ENCODE measurements at regions not wholly inside any gene's neighbourhood (a gene's known extent, or its start where the extent isn't known, plus 50 kb on each side); places are given as distances from the start of the nearest gene placed in this dataset.

DNA sequence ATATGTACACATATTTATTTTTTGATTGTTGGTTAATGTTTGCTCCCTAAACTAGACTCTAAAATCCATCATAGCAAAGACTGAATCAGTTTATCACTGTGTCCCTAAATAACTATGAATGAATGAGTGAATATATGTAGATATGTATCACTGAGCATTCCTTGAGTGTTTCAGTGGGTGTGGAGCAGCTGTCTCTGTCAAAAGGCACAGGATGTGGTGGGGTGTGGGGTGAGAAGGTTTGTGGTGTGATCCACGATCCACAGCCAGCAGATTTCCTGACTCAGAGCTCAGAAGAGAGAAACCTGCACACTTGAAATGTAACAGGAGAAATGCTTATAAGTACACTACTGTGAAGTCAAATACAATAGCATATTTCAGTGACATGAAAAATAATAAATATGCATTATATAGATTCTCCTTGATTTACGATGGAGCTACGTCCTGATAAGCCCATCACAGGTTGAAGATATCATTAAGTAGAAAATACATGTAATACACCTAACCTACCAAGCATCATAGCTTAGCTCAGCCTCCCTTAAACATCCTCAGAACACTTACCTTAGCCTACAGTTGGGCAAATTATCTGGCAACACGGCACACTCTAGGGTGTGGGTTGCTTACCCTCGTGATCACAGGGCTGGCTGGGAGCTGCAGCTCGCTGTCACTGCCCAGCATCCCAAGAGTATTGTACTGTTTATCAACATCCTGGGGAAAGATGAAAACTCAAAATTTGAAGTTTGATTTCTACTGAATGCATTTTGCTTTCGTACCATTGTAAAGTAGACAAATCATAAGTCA is 287.0 kb downstream of the GAS1 start:
- DNase-seq (ENCODE audit: insufficient read length) (no peak), FAIRE-seq (no peak)
- no peak for TF ChIP-seq TAF1 (IDR thresholded peaks at IDR 0.05; ENCODE audit: borderline replicate concordance, low read depth, low read length)
- no peak for TF ChIP-seq POLR2AphosphoS5 (IDR thresholded peaks at IDR 0.05; ENCODE audit: low read depth, low read length)
- TF ChIP-seq POLR2A (IDR thresholded peaks at IDR 0.05; ENCODE audit: low read depth, low read length): no peak

DNA sequence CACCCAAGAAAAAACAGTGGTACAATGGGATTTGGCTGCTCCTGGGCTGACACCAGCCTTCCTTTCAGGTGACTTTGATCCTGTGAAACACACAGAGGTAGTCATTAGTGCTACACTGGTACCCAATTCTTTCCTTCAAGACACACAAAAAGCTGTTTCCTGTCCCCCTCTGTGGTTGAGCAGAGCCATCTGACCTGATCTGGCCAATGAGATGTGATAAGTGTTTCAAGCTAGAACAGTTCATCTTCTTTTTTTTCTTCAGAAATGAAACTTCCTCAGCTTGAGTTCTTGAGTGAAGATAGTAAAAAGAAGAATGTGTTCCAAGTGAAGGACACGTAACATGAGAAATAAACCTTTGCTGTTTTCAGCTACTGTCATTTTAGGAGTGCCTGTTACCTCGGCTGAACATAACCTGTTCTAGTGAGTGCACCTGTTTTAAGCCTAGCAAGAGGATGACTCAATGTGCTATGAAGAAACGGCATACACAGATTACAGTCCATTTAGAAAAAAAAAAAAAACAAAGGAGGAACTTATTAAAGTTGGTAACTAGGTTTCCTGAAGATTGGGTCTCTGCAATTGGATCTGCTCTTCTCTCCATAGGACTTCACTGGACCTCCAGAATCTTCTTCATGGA is 287.8 kb downstream of the GAS1 start:
- DNase-seq (ENCODE audit: insufficient read length) (no peak), FAIRE-seq (no peak)

DNA sequence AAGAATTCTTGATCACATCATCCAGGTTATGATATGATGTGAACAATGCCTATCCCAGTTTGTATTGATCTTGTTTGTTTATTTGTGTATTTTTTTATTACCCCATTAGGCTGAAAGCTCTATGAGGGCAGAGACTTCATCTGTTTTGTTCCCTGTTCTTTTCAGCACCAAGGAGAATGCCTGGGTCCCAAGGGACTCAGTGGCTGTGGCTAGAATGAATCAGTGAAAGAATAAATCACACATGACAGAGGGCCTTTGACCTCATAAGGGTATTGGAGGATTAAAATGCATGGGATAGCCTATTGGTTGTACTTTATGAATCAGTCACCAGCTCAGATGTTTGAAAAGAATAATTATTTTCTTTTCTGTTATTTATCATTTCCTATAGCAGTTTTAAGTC is 292.2 kb downstream of the GAS1 start:
- FAIRE-seq: no peak
- no peak for DNase-seq (ENCODE audit: insufficient read length)
- TF ChIP-seq TAF1 (IDR thresholded peaks at IDR 0.05; ENCODE audit: borderline replicate concordance, low read depth, low read length) (no peak), POLR2AphosphoS5 (IDR thresholded peaks at IDR 0.05; ENCODE audit: low read depth, low read length) (no peak), POLR2A (IDR thresholded peaks at IDR 0.05; ENCODE audit: low read depth, low read length) (no peak)

More for the DNA sequence above, 287.8 kb downstream of the GAS1 start:
- TF ChIP-seq POLR2A (IDR thresholded peaks at IDR 0.05; ENCODE audit: low read depth, low read length) (no peak), TAF1 (IDR thresholded peaks at IDR 0.05; ENCODE audit: borderline replicate concordance, low read depth, low read length) (no peak), POLR2AphosphoS5 (IDR thresholded peaks at IDR 0.05; ENCODE audit: low read depth, low read length) (no peak)

DNA sequence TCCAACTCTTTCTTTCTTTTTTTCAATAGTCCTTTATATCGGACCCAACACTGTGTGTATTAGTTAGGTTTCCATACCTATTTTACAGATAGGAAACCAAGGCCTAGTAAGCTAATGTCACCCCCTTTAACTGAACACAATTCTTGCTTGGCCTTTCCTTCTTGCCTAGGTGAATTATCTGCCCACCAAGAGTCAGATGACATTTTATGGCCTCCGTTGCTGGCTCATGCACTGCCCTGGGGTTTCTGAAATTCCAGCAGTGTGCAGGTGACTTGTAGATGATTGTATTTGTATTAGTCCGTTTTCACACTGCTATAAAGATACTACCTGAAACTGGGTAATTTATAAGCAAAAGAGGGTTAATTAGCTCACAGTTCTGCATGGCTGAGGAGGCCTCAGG is 293.8 kb downstream of the GAS1 start:
- TF ChIP-seq TAF1 (IDR thresholded peaks at IDR 0.05; ENCODE audit: borderline replicate concordance, low read depth, low read length): no peak
- TF ChIP-seq POLR2AphosphoS5 (IDR thresholded peaks at IDR 0.05; ENCODE audit: low read depth, low read length): no peak
- no peak for TF ChIP-seq POLR2A (IDR thresholded peaks at IDR 0.05; ENCODE audit: low read depth, low read length)
- FAIRE-seq: no peak

DNA sequence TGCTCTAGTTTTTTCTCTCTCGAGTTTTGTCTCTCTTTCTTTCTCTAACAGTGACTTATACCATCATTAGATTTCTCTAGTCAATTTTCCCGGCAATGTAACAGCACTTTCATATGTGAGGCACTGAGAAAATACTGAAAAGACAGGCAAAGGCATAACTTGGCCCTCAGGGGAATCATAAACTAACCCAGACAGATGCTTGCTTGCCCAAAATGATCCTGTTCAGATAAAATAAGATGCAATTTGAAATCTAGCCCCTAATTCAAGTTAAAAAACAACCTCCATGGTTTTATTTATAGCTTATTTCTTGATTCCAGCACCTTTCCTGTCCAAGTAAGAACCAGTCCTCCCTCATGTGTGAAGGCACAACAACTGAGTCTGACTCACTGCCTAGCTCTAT is 294.6 kb downstream of the GAS1 start:
- DNase-seq (ENCODE audit: insufficient read length) (no peak), FAIRE-seq (no peak)
- no peak for TF ChIP-seq POLR2A (IDR thresholded peaks at IDR 0.05; ENCODE audit: low read depth, low read length)
- TF ChIP-seq POLR2AphosphoS5 (IDR thresholded peaks at IDR 0.05; ENCODE audit: low read depth, low read length): no peak
- no peak for TF ChIP-seq TAF1 (IDR thresholded peaks at IDR 0.05; ENCODE audit: borderline replicate concordance, low read depth, low read length)

More for the DNA sequence above, 293.8 kb downstream of the GAS1 start:
- no peak for DNase-seq (ENCODE audit: insufficient read length)

DNA sequence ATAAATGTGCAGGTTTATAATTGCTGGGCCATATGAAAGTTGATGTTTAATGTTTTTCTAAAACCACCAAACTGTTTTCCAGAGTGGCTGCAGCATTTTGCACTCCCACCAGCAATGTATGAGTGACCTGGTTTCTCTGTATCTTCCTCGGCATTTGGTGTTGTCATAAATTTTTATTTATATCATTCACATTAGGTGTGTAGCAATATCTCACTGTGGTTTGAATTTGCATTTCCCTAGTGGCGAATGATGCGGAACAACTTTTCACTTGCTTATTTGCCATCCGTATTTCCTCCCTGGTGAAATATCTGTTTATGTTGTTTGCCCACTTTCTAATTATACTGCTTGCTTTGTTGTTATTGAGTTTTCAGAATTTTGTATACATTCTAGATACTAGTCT is 295.7 kb upstream of the TUT7 start:
- no peak for FAIRE-seq
- no peak for DNase-seq (ENCODE audit: insufficient read length)
- TF ChIP-seq POLR2AphosphoS5 (IDR thresholded peaks at IDR 0.05; ENCODE audit: low read depth, low read length): no peak
- TF ChIP-seq POLR2A (IDR thresholded peaks at IDR 0.05; ENCODE audit: low read depth, low read length): no peak
- TF ChIP-seq TAF1 (IDR thresholded peaks at IDR 0.05; ENCODE audit: borderline replicate concordance, low read depth, low read length): no peak

DNA sequence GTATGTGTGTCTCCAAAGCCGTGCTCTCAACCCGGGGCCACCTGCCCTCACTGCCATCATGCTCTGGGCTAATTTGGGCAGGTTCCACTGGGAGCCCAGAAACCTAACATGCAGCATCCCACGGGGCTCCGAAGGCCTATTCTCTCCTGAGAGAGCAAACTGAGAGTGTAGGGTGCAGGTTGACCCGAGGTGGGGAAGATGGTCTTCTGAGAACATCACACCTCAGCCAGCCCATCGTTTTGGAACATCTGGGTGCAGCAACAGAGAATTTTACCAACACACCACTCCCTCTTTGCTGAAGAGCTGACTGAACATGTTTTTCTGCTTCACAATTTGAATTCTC is 294.6 kb upstream of the TUT7 start:
- TF ChIP-seq TAF1 (IDR thresholded peaks at IDR 0.05; ENCODE audit: borderline replicate concordance, low read depth, low read length) (no peak), POLR2AphosphoS5 (IDR thresholded peaks at IDR 0.05; ENCODE audit: low read depth, low read length) (no peak), POLR2A (IDR thresholded peaks at IDR 0.05; ENCODE audit: low read depth, low read length) (no peak)
- FAIRE-seq: no peak
- DNase-seq (ENCODE audit: insufficient read length): no peak

DNA sequence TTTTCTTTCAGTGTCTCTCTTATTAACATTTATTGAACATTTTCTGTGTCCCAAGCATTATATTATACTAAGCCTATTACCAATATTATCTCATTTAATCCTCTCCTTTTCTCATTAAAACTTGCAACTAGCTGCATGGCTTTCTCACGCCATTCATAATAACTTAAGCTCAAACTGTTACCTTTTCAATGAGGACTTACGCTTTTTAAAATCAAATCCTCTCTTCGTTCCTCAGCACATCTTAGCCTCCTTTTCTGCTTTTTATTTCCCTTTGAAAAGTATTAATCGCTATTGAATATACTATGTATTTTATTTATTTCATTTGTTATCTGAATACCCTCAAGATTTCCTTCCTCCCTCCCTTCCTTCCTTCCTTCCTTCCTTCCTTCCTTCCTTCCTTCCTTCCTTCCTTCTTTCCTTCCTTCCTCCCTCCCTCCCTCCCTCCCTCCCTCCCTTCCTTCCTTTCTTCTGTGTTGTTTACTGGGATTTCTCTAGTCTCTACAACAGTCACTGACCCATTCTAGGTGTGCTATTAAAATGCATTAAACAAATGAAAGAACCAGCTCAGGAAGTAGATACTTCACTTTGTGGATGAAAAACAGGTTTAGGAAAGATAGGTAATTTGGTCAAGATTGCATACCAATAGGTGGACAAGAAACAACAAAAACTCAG is 294.1 kb upstream of the TUT7 start:
- DNase-seq (ENCODE audit: insufficient read length): no peak
- FAIRE-seq: no peak
- no peak for TF ChIP-seq TAF1 (IDR thresholded peaks at IDR 0.05; ENCODE audit: borderline replicate concordance, low read depth, low read length)
- no peak for TF ChIP-seq POLR2A (IDR thresholded peaks at IDR 0.05; ENCODE audit: low read depth, low read length)
- TF ChIP-seq POLR2AphosphoS5 (IDR thresholded peaks at IDR 0.05; ENCODE audit: low read depth, low read length): no peak

DNA sequence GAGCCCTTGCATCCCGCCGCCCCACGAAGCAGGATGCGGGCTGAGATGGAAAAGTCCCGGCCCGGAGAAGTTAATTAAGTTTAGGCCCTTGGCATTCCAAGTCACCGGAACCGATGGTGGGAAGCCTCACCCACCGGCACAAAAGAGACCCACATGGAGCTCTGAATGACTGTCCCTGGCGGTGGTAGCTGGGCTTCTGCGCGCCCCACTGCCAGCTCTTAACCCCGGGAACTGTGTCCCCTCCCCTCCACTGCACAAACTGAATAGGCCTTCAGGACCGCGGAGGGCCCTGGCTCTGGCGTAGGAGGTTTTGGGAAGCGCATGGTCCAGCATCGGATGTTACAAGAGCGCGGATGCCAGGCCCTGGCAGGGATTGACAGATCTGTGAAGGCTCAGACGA is 291.1 kb upstream of the TUT7 start:
- TF ChIP-seq POLR2A (IDR thresholded peaks at IDR 0.05; ENCODE audit: low read depth, low read length) (no peak), TAF1 (IDR thresholded peaks at IDR 0.05; ENCODE audit: borderline replicate concordance, low read depth, low read length) (no peak), POLR2AphosphoS5 (IDR thresholded peaks at IDR 0.05; ENCODE audit: low read depth, low read length) (no peak)
- no peak for FAIRE-seq
- DNase-seq (ENCODE audit: insufficient read length): no peak

DNA sequence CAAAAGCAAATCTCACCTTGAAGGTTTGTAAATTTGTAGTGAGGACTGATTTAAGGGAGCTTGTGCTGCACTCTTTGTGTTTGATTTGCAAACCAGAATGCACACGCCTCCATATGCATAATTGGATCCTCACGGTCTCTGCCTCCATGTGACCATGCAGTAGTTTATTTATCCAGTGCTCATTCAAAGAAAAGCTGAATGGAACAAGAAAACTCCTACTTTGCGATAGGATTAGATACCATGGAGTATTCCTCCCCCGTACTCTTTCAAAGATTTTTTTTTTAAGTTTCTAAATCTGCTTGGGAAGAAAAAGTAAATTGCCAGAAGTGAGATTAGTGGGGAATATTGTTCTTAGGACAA is 290.4 kb upstream of the TUT7 start:
- no peak for TF ChIP-seq TAF1 (IDR thresholded peaks at IDR 0.05; ENCODE audit: borderline replicate concordance, low read depth, low read length)
- TF ChIP-seq POLR2AphosphoS5 (IDR thresholded peaks at IDR 0.05; ENCODE audit: low read depth, low read length): no peak
- no peak for TF ChIP-seq POLR2A (IDR thresholded peaks at IDR 0.05; ENCODE audit: low read depth, low read length)
- FAIRE-seq (no peak), DNase-seq (ENCODE audit: insufficient read length) (no peak)

DNA sequence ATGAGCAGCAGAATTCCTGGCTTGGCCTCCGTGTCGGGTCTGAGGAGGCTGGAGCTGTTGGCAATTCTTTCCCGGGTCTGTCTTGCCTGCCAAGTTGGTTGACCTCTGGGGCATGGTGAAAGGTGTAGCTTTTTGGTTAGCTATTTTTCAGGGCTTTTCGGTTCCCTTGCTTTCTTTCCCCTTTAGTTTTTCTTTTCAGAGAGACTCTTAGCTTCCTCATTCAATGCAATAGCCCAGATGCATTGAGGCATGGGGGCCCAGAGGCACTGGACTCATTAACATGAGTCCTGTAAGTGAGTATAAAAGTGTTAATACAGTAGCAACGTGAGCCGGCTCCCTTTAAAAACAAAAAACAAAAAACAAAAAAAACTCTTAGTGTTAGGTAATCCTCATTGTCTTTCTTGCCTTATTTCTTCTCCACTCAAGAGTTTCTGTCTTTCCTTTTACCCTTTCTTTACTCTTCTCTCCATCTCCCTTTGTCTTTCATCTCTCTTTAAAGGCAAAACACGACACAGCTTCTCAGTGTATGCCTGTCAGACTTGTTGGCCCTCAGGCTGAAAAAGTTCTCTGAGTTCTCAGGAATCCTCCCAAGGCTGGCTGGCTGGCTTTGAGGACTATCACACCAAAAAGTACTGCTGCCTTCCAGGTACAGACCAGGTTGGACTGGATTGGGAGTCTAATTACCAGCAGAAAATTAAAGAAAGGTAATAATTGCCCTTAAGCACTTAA is 289.9 kb upstream of the TUT7 start:
- TF ChIP-seq POLR2AphosphoS5 (IDR thresholded peaks at IDR 0.05; ENCODE audit: low read depth, low read length) (no peak), TAF1 (IDR thresholded peaks at IDR 0.05; ENCODE audit: borderline replicate concordance, low read depth, low read length) (no peak), POLR2A (IDR thresholded peaks at IDR 0.05; ENCODE audit: low read depth, low read length) (no peak)
- FAIRE-seq (no peak), DNase-seq (ENCODE audit: insufficient read length) (no peak)

Data from GM12892 (cell line).